HepG2 (cell line): ENCODE measurements at regions not wholly inside any gene's neighbourhood (a gene's known extent, or its start where the extent isn't known, plus 50 kb on each side); places are given as distances from the start of the nearest gene placed in this dataset.

Source experiments
- ATAC-seq: fragments of 200-7000 bp; cut with Tn5 transposase; 3 replicates; pipeline ENCODE4 v1.9.1; 2020; ENCODE audit warnings: mild to moderate bottlenecking, moderate library complexity
- BruUV-seq: library from RNA; stranded (reverse); fragments of 400-500 nt; replicated peaks from 2 replicates; lab custom pipeline; 2021; lab: Mats Ljungman, UMichigan
- CTCF ChIA-PET: fragments of 300-600 bp; formaldehyde crosslinking; extraction: SDS; loops from one replicate; lab custom pipeline; 2021; ENCODE audit warnings: low total read pairs, inconsistent platforms, low intra/inter-chr PET ratio; lab: Yijun Ruan, JAX
- POLR2A ChIA-PET: fragments of 350-600 bp; sonication (Branson Sonifier 250); formaldehyde crosslinking; loops from one replicate; lab custom pipeline; 2020; ENCODE audit warnings: antibody characterized with exemption, inconsistent platforms; lab: Yijun Ruan, JAX
- DNase-seq: peaks from one replicate; pipeline ENCODE4 v3.0.0-alpha.2; 2015; ENCODE audit warnings: low spot score
- FAIRE-seq: peaks from 3 replicates; lab custom pipeline; 2011; peaks lifted over from hg19 to GRCh38; lab: Jason Lieb, UNC
- H2AFZ ChIP-seq: one replicate; pipeline ENCODE4 v1.6.1; 2011; ENCODE audit warnings: low read length, inconsistent platforms
- H3K27ac ChIP-seq: fragments of 300-600 bp; 3 replicates; pipeline ENCODE4 v1.8.0; 2011; ENCODE audit warnings: mixed run types, mild to moderate bottlenecking, mixed read lengths, low read length, inconsistent platforms; ENCODE audit not compliant: insufficient read depth; ENCODE audit errors: extremely low read length
- H3K27me3 ChIP-seq, 2 experiments: fragments of 200-600 bp in 1 of 2; 2 replicates in 1 of 2; 3 replicates in 1 of 2; pipeline versions ENCODE4 v1.6.0 to v1.8.0; 2011; ENCODE audit warnings: low read length in 2 of 2, mild to moderate bottlenecking in 2 of 2, moderate library complexity in 2 of 2, inconsistent platforms in 1 of 2; ENCODE audit not compliant: insufficient read depth in 2 of 2, control insufficient read depth in 1 of 2
- H3K36me3 ChIP-seq, 2 experiments: fragments of 200-600 bp in 1 of 2; replicated peaks in 1 of 2; 2 replicates in 1 of 2; 3 replicates in 1 of 2; pipeline versions ENCODE4 v1.5.1 to v1.8.0; 2011; ENCODE audit warnings: low read length in 2 of 2, inconsistent platforms in 1 of 2; ENCODE audit not compliant: insufficient read depth in 2 of 2, control insufficient read depth in 1 of 2
- H3K4me1 ChIP-seq: 2 replicates; pipeline ENCODE4 v1.5.1; 2012; ENCODE audit warnings: low read length, inconsistent platforms; ENCODE audit not compliant: insufficient read depth
- H3K4me2 ChIP-seq: 2 replicates; pipeline ENCODE4 v1.6.0; 2011; ENCODE audit warnings: low read depth, low read length, inconsistent platforms
- H3K4me3 ChIP-seq, 3 experiments: fragments of 200-600 bp in 1 of 3; sonication (generic), shearing (Covaris generic) in 1 of 3; replicated peaks in 1 of 3; 2 replicates each; pipeline ENCODE4 v1.5.1; 2011 to 2016; ENCODE audit warnings: low read length in 3 of 3, inconsistent platforms in 2 of 3, low read depth in 2 of 3, mild to moderate bottlenecking in 2 of 3, control low read depth in 1 of 3, mixed read lengths in 1 of 3; ENCODE audit not compliant: insufficient read depth in 1 of 3
- H3K79me2 ChIP-seq: one replicate; pipeline ENCODE4 v1.6.1; 2011; ENCODE audit warnings: low read length, inconsistent platforms; ENCODE audit not compliant: insufficient read depth
- H3K9ac ChIP-seq: 2 replicates; pipeline ENCODE4 v1.6.0; 2011; ENCODE audit warnings: mild to moderate bottlenecking, low read depth, low read length, inconsistent platforms; ENCODE audit not compliant: insufficient read depth
- H3K9me3 ChIP-seq: 2 replicates; pipeline ENCODE4 v1.5.1; 2012; ENCODE audit warnings: mild to moderate bottlenecking, low read length
- H4K20me1 ChIP-seq: 2 replicates; pipeline ENCODE4 v1.6.0; 2011; ENCODE audit warnings: inconsistent platforms, mild to moderate bottlenecking, low read length, moderate library complexity; ENCODE audit not compliant: insufficient read depth
- EP300 ChIP-seq, 3 experiments: sonication (generic) in 1 of 3; formaldehyde crosslinking in 1 of 3; IDR thresholded peaks; 2 replicates each; pipeline versions ENCODE4 v1.5.1 to v1.6.1; 2011 to 2020; ENCODE audit warnings: low read depth in 2 of 3, low read length in 2 of 3, borderline replicate concordance in 1 of 3, improper control_type of control experiment in 1 of 3, mild to moderate bottlenecking in 1 of 3, missing genetic modification reagents in 1 of 3, moderate library complexity in 1 of 3
- ETV6 ChIP-seq: sonication (generic); formaldehyde crosslinking; conservative IDR thresholded peaks from 2 replicates; pipeline ENCODE4 v1.4.0; 2020; ENCODE audit warnings: missing genetic modification reagents
- KDM1A ChIP-seq: IDR thresholded peaks from 2 replicates; pipeline ENCODE4 v1.6.1; 2016; ENCODE audit warnings: missing compliant biosample characterization
- LCORL ChIP-seq, 2 experiments: fragments of 450-650 bp in 1 of 2; sonication (generic) in 1 of 2; formaldehyde crosslinking in 1 of 2; IDR thresholded peaks; 2 replicates each; pipeline versions ENCODE4 v1.5.0 to v1.6.1; 2017 to 2020; ENCODE audit warnings: antibody characterized with exemption in 1 of 2, missing genetic modification reagents in 1 of 2
- TEAD2 ChIP-seq: sonication (generic); formaldehyde crosslinking; IDR thresholded peaks from 2 replicates; pipeline ENCODE4 v1.9.0; 2021; ENCODE audit warnings: missing genetic modification reagents
- ZMYM4 ChIP-seq: sonication (generic); formaldehyde crosslinking; IDR thresholded peaks from 2 replicates; pipeline ENCODE4 v1.8.1; 2023; ENCODE audit warnings: mild to moderate bottlenecking, missing genetic modification reagents
- ZNF644 ChIP-seq: IDR thresholded peaks from 2 replicates; pipeline ENCODE4 v1.6.1; 2016; ENCODE audit warnings: low read depth
- ZNF747 ChIP-seq: sonication (generic); formaldehyde crosslinking; IDR thresholded peaks from 2 replicates; pipeline ENCODE4 v1.8.1; 2023; ENCODE audit warnings: missing genetic modification reagents, mild to moderate bottlenecking, borderline replicate concordance
- WGBS: methylation state at CpG from one replicate; pipeline ENCODE4 v1.1.6; 2017; ENCODE audit warnings: low lambda C conversion rate; 5-methylcytosine and 5-hydroxymethylcytosine counted together
- in situ Hi-C: cut with HindIII; loops from 2 replicates; pipeline ENCODE4 v1.10.0; 2017; ENCODE audit warnings: low pct_unique_long_range_greater_than_20kb; ENCODE audit not compliant: extremely low pct_ligation_motif_present
- intact Hi-C: fragments of 100-400 bp; cut with micrococcal nuclease; formaldehyde crosslinking; loops from one replicate; pipeline ENCODE4 v1.10.0; 2022; ENCODE audit not compliant: unreplicated experiment
- TF ChIP-seq, protein P1 (sequence below): sonication (generic); formaldehyde crosslinking; IDR thresholded peaks from 2 replicates; pipeline ENCODE4 v1.9.0; 2021; ENCODE audit warnings: missing genetic modification reagents, borderline replicate concordance
- TF ChIP-seq, protein P2 (sequence below), 2 experiments: fragments of 450-650 bp in 1 of 2; sonication (generic) in 1 of 2; formaldehyde crosslinking; IDR thresholded peaks; 2 replicates each; pipeline versions ENCODE4 v1.5.0 to v1.8.0; 2020 to 2022; ENCODE audit warnings: mild to moderate bottlenecking in 1 of 2, missing genetic modification reagents in 1 of 2
- TF ChIP-seq, protein P3 (sequence below): sonication (generic); formaldehyde crosslinking; conservative IDR thresholded peaks from 2 replicates; pipeline ENCODE4 v1.4.0; 2020; ENCODE audit warnings: missing genetic modification reagents
- TF ChIP-seq, protein P4 (sequence below): IDR thresholded peaks from 2 replicates; pipeline ENCODE4 v1.6.1; 2016
- TF ChIP-seq, protein P5 (sequence below): IDR thresholded peaks from 2 replicates; pipeline ENCODE4 v1.6.1; 2012; ENCODE audit warnings: low read depth, low read length, improper control_type of control experiment
- TF ChIP-seq, protein P6 (sequence below): sonication (generic); formaldehyde crosslinking; IDR thresholded peaks from 2 replicates; pipeline ENCODE4 v1.8.0; 2022; ENCODE audit warnings: mild to moderate bottlenecking, missing genetic modification reagents

DNA sequence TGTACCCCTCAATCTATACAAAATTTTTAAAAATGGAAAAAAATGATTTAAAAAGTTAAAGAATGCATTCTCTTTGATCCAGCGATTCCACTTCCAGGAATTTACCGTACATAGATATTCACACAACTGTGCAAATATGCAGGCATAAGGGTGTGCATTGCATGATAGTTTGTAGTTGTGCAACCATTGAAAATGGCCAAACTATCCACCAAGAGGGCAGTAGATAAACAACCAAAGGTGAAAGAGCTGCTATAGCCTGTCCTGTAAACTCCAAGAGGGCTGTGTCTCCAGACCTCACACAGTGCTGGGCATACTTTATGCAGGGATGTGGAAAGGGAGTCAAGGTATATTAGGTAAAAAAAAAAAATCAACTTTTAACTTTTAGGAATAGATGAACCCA, 116.5 kb upstream of the NEDD4L start:
- no peak overlapping the region for H3K4me2 ChIP-seq
- ChIA-PET CTCF (no interaction called here), POLR2A (interaction anchor here (1.0 kb wide), 1 partner anchor 86 kb away, joined by 3 read pairs; no protein-coding TSS in a partner anchor)
- no peaks in the 10 kb centered on the region for H3K9me3 ChIP-seq
- peaks cover 42% of the 10 kb centered on the region for H3K4me1 ChIP-seq
- BruUV-seq = no TSS peak
- H3K27ac ChIP-seq = no peak overlapping the region
- H3K27me3 ChIP-seq = no peaks in the 10 kb centered on the region; a peak in 1 of 5 replicates
- H3K36me3 ChIP-seq = no peaks in the 10 kb centered on the region
- DNase-seq (peak; percentile 71), FAIRE-seq (peak; percentile 23), ATAC-seq (peak; percentile 89)
- no peaks in the 10 kb centered on the region for H3K79me2 ChIP-seq
- intact Hi-C loops (no loop called here), in situ Hi-C loops (no loop called here)
- H2AFZ ChIP-seq = no peak overlapping the region
- no peak overlapping the region for H3K4me3 ChIP-seq
- H3K9ac ChIP-seq = no peak overlapping the region
- H4K20me1 ChIP-seq = no peaks in the 10 kb centered on the region
- WGBS = 0% methylated on average over 2 of the region's 2 CpGs
- TF ChIP-seq ZNF747 (CRISPR knock-in tag) (no peak), ZMYM4 (CRISPR knock-in tag) (no peak), ZNF644 (CRISPR knock-in tag) (peak; percentile 82), KDM1A (CRISPR knock-in tag) (peak; percentile 28; the same call in 1 of the 2 replicates), EP300 (IDR thresholded peaks at IDR 0.05; ENCODE audit: low read depth in 2 of 2, low read length in 2 of 2) (peak in 1 of 2 experiments; percentile 43; a peak in 2 of 4 replicates), EP300 (CRISPR knock-in tag; IDR thresholded peaks at IDR 0.05; ENCODE audit: borderline replicate concordance) (no peak), TEAD2 (CRISPR knock-in tag) (no peak), LCORL (IDR thresholded peaks at IDR 0.05) (no peak), LCORL (CRISPR knock-in tag; IDR thresholded peaks at IDR 0.05) (peak; percentile 51; the same call in 1 of the 2 replicates), ETV6 (no peak)
- TF ChIP-seq, protein P1, sequence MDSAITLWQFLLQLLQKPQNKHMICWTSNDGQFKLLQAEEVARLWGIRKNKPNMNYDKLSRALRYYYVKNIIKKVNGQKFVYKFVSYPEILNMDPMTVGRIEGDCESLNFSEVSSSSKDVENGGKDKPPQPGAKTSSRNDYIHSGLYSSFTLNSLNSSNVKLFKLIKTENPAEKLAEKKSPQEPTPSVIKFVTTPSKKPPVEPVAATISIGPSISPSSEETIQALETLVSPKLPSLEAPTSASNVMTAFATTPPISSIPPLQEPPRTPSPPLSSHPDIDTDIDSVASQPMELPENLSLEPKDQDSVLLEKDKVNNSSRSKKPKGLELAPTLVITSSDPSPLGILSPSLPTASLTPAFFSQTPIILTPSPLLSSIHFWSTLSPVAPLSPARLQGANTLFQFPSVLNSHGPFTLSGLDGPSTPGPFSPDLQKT (CRISPR knock-in tag) = no peak
- TF ChIP-seq, protein P2, sequence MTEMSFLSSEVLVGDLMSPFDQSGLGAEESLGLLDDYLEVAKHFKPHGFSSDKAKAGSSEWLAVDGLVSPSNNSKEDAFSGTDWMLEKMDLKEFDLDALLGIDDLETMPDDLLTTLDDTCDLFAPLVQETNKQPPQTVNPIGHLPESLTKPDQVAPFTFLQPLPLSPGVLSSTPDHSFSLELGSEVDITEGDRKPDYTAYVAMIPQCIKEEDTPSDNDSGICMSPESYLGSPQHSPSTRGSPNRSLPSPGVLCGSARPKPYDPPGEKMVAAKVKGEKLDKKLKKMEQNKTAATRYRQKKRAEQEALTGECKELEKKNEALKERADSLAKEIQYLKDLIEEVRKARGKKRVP (CRISPR knock-in tag; IDR thresholded peaks at IDR 0.05) = peak in 1 of 2 experiments; percentile 60; a peak in 1 of 4 replicates
- TF ChIP-seq, protein P3, sequence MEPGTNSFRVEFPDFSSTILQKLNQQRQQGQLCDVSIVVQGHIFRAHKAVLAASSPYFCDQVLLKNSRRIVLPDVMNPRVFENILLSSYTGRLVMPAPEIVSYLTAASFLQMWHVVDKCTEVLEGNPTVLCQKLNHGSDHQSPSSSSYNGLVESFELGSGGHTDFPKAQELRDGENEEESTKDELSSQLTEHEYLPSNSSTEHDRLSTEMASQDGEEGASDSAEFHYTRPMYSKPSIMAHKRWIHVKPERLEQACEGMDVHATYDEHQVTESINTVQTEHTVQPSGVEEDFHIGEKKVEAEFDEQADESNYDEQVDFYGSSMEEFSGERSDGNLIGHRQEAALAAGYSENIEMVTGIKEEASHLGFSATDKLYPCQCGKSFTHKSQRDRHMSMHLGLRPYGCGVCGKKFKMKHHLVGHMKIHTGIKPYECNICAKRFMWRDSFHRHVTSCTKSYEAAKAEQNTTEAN (CRISPR knock-in tag) = 0 out of 2 replicates have a peak, but pooled peaks have one; percentile 57
- TF ChIP-seq, protein P4, sequence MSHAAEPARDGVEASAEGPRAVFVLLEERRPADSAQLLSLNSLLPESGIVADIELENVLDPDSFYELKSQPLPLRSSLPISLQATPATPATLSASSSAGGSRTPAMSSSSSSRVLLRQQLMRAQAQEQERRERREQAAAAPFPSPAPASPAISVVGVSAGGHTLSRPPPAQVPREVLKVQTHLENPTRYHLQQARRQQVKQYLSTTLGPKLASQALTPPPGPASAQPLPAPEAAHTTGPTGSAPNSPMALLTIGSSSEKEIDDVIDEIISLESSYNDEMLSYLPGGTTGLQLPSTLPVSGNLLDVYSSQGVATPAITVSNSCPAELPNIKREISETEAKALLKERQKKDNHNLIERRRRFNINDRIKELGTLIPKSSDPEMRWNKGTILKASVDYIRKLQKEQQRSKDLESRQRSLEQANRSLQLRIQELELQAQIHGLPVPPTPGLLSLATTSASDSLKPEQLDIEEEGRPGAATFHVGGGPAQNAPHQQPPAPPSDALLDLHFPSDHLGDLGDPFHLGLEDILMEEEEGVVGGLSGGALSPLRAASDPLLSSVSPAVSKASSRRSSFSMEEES (CRISPR knock-in tag) = no peak
- TF ChIP-seq, protein P5, sequence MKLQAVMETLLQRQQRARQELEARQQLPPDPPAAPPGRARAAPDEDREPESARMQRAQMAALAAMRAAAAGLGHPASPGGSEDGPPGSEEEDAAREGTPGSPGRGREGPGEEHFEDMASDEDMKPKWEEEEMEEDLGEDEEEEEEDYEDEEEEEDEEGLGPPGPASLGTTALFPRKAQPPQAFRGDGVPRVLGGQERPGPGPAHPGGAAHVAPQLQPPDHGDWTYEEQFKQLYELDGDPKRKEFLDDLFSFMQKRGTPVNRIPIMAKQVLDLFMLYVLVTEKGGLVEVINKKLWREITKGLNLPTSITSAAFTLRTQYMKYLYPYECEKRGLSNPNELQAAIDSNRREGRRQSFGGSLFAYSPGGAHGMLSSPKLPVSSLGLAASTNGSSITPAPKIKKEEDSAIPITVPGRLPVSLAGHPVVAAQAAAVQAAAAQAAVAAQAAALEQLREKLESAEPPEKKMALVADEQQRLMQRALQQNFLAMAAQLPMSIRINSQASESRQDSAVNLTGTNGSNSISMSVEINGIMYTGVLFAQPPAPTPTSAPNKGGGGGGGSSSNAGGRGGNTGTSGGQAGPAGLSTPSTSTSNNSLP = 0 out of 2 replicates have a peak, but pooled peaks have one; percentile 22
- TF ChIP-seq, protein P6, sequence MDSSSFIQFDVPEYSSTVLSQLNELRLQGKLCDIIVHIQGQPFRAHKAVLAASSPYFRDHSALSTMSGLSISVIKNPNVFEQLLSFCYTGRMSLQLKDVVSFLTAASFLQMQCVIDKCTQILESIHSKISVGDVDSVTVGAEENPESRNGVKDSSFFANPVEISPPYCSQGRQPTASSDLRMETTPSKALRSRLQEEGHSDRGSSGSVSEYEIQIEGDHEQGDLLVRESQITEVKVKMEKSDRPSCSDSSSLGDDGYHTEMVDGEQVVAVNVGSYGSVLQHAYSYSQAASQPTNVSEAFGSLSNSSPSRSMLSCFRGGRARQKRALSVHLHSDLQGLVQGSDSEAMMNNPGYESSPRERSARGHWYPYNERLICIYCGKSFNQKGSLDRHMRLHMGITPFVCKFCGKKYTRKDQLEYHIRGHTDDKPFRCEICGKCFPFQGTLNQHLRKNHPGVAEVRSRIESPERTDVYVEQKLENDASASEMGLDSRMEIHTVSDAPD = 0 out of 2 replicates have a peak, but pooled peaks have one; percentile 52
